KMS-11 (cell line): ENCODE measurements at regions not wholly inside any gene's neighbourhood (a gene's known extent, or its start where the extent isn't known, plus 50 kb on each side); places are given as distances from the start of the nearest gene placed in this dataset.

ENCODE experiments used
- H2AFZ ChIP-seq: fragments of 200-600 bp; sonication (generic); 2 replicates; pipeline ENCODE4 v1.6.1; 2016; ENCODE audit warnings: antibody characterized with exemption, mixed run types, low read depth
- H3K27ac ChIP-seq: fragments of 200-600 bp; sonication (generic); 2 replicates; pipeline ENCODE4 v1.6.1; 2016; ENCODE audit warnings: mild to moderate bottlenecking, mixed run types
- H3K27me3 ChIP-seq: fragments of 200-600 bp; sonication (generic); 2 replicates; pipeline ENCODE4 v1.6.1; 2017; ENCODE audit warnings: mild to moderate bottlenecking, low read depth, mixed run types, moderate library complexity; ENCODE audit not compliant: insufficient read depth
- H3K36me3 ChIP-seq: fragments of 200-600 bp; sonication (generic); 2 replicates; pipeline ENCODE4 v1.6.1; 2017; ENCODE audit warnings: mild to moderate bottlenecking, mixed run types; ENCODE audit not compliant: insufficient read depth
- H3K4me1 ChIP-seq: fragments of 200-600 bp; sonication (generic); 2 replicates; pipeline ENCODE4 v1.6.1; 2016; ENCODE audit warnings: mild to moderate bottlenecking, low read depth, mixed run types; ENCODE audit not compliant: poor library complexity, severe bottlenecking
- H3K4me2 ChIP-seq: fragments of 200-600 bp; sonication (generic); 2 replicates; pipeline ENCODE4 v1.7.0; 2016; ENCODE audit warnings: mild to moderate bottlenecking, mixed run types
- H3K4me3 ChIP-seq: fragments of 200-600 bp; sonication (generic); IDR thresholded peaks from 2 replicates; pipeline ENCODE4 v1.6.1; 2017; ENCODE audit warnings: low read depth, low read length, mixed read lengths; ENCODE audit not compliant: insufficient read depth
- H3K79me2 ChIP-seq: fragments of 200-600 bp; sonication (generic); 2 replicates; pipeline ENCODE4 v1.6.1; 2016; ENCODE audit warnings: low read depth, mixed run types; ENCODE audit not compliant: insufficient read depth
- H3K9ac ChIP-seq: fragments of 200-600 bp; sonication (generic); 2 replicates; pipeline ENCODE4 v1.6.1; 2016; ENCODE audit warnings: mild to moderate bottlenecking, mixed run types
- H4K20me1 ChIP-seq: fragments of 200-600 bp; sonication (generic); 2 replicates; pipeline ENCODE4 v1.6.1; 2016; ENCODE audit warnings: mild to moderate bottlenecking, mixed run types; ENCODE audit not compliant: insufficient read depth
- TF ChIP-seq, protein P1 (sequence below): fragments of 200-600 bp; sonication (generic); conservative IDR thresholded peaks from 2 replicates; pipeline ENCODE4 v1.6.1; 2017; ENCODE audit warnings: low read depth, mild to moderate bottlenecking, antibody characterized with exemption, low read length, moderate library complexity, mixed read lengths

DNA sequence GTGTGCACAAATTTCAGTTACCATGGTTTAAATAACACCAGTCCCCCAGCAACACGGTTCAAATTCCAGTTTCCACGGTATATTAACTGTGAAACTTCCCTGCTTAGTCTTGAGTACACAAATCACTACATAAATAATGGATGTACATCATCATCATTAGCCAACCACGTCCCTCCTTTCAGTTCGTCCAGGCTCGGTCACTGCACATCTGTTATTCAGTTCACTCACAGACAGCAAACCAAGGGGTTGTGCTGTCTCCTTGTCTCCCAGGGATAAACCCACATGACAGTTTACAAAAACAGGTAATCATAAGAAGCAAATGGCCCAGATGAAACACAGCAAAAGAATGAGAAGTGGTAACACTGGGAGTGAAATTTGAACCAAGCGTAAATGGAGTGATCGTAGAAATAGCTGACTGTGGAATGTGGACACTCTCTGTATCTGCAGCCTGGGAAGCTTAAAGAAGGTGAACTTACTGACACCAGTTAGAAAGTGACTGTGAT lies 61.0 kb upstream of the RAD23B start:
- TF ChIP-seq, protein P1, sequence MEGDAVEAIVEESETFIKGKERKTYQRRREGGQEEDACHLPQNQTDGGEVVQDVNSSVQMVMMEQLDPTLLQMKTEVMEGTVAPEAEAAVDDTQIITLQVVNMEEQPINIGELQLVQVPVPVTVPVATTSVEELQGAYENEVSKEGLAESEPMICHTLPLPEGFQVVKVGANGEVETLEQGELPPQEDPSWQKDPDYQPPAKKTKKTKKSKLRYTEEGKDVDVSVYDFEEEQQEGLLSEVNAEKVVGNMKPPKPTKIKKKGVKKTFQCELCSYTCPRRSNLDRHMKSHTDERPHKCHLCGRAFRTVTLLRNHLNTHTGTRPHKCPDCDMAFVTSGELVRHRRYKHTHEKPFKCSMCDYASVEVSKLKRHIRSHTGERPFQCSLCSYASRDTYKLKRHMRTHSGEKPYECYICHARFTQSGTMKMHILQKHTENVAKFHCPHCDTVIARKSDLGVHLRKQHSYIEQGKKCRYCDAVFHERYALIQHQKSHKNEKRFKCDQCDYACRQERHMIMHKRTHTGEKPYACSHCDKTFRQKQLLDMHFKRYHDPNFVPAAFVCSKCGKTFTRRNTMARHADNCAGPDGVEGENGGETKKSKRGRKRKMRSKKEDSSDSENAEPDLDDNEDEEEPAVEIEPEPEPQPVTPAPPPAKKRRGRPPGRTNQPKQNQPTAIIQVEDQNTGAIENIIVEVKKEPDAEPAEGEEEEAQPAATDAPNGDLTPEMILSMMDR = no peak
- Histone ChIP-seq H3K4me3 (no peak overlapping the region), H3K4me1 (no peaks in the 10 kb centered on the region), H2AFZ (no peak overlapping the region), H3K36me3 (no peaks in the 10 kb centered on the region), H3K79me2 (no peaks in the 10 kb centered on the region), H3K4me2 (no peak overlapping the region), H3K27ac (no peak overlapping the region), H3K9ac (no peak overlapping the region), H3K27me3 (no peaks in the 10 kb centered on the region), H4K20me1 (no peaks in the 10 kb centered on the region)

DNA sequence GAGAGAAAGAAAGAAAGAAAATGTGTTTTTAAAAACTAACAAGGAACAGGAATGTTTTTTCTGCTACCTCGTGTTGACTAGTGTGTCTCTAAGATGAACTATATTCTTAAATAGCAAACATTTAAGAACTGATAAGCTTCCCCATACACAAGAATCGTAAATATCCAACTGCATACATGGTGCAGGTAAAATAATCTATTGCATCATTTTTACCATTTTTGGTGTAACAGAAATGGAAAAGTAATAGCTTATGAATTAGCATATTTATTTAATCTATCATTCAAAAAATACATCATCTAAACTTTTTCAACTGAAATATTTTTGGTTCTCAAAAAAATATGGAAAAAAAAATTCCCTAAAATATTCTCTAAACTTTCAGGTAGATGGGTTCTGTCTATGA lies 59.7 kb upstream of the RAD23B start:
- no peaks in the 10 kb centered on the region for H3K4me1 ChIP-seq
- TF ChIP-seq, protein P1 = no peak
- no peaks in the 10 kb centered on the region for H4K20me1 ChIP-seq
- no peaks in the 10 kb centered on the region for H3K36me3 ChIP-seq
- no peak overlapping the region for H3K9ac ChIP-seq
- no peak overlapping the region for H3K27ac ChIP-seq
- H3K4me3 ChIP-seq = no peak overlapping the region
- no peak overlapping the region for H3K4me2 ChIP-seq
- no peaks in the 10 kb centered on the region for H3K79me2 ChIP-seq
- H3K27me3 ChIP-seq = no peaks in the 10 kb centered on the region
- no peak overlapping the region for H2AFZ ChIP-seq

DNA sequence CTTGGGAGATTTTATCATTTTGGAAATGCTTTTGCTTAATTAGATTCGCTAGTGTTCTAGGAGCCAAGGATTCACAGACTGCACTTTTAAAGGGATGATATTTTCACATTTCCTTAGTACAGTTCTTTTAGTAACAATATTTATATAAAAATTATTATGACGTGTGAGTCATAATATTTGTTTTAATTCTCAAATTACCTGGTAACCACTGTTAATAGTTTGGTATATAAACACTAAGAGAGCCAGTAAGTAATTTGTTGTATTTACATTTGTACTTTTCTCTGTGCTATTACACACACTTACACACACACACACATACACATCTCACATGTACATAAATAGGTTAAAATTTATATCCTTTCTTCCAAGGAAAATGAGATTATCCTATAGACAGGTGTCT lies 58.8 kb upstream of the RAD23B start:
- H3K36me3 ChIP-seq = no peaks in the 10 kb centered on the region
- no peak overlapping the region for H2AFZ ChIP-seq
- no peak overlapping the region for H3K4me3 ChIP-seq
- H4K20me1 ChIP-seq = no peaks in the 10 kb centered on the region
- no peaks in the 10 kb centered on the region for H3K79me2 ChIP-seq
- no peak overlapping the region for H3K27ac ChIP-seq
- TF ChIP-seq, protein P1 = no peak
- no peaks in the 10 kb centered on the region for H3K4me1 ChIP-seq
- H3K9ac ChIP-seq = no peak overlapping the region
- H3K27me3 ChIP-seq = no peaks in the 10 kb centered on the region
- no peak overlapping the region for H3K4me2 ChIP-seq

DNA sequence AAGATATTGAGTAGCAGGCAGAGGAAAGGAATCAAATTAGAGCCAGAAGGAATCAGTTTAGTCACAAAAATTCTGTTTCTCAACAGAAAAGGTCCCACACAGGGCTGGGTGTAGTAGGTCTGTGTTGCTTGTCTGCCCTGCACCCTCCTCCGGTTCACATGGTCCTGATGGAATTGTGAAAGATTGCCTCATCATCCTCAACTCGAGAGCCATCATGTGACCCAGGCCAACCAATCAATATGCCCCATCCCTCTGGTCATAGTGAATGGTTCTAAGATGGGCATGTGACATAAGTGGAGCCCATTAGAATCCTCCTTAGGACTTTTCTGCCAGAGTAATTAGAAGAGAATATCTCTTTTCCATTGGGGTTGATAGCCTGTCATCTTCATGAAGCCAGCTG lies 56.7 kb upstream of the RAD23B start:
- Histone ChIP-seq H3K9ac (no peak overlapping the region), H3K27ac (no peak overlapping the region), H3K36me3 (no peaks in the 10 kb centered on the region), H3K27me3 (no peaks in the 10 kb centered on the region), H3K4me3 (no peak overlapping the region), H3K4me1 (no peaks in the 10 kb centered on the region), H3K79me2 (no peaks in the 10 kb centered on the region), H4K20me1 (no peaks in the 10 kb centered on the region), H3K4me2 (no peak overlapping the region), H2AFZ (no peak overlapping the region)
- TF ChIP-seq, protein P1 = no peak
